ENCODE measurements at regions not wholly inside any gene's neighbourhood (a gene's known extent, or its start where the extent isn't known, plus 50 kb on each side); places are given as distances from the start of the nearest gene placed in this dataset.
"Not testable (repeated sequence)": the region's sequence is repeated elsewhere in the genome, so short reads cannot be mapped to it uniquely, and the experiment has no call there.

DNA sequence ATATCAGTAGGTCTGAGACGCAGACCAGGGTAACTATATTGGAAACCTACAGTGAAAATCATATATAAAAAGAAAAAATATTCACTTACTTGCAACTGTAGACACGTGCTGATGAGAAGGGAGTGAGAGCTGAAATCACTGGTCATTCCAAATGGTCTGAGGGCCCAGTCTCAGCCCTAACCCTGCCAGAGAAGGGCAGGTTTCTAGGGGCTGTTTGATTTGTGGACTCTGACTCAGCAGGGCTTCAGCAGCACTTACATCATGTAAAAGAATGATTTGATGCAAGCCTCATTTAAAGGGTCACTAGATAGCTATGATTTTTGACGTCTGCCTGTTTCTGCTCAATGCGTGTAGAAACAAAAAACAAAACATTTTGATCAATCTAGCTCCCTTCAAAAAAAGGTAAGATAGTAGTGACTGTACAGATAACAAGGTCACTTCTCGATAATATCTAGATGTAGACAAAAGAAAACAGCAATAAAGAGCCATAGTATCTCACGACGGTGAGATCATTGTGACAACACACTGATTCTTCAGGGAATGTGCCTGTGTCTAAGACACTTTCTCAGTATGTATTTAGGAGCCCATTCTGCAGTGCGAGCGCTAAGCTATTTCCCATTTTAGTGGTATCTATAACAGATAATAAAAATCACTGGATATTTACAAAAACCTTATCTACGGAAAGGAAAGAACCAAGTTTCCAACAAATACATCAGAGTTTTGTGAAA is 307.2 kb downstream of the HIVEP2 start:
- H3K27ac ChIP-seq: no peak overlapping the region
- TF ChIP-seq, protein P1, sequence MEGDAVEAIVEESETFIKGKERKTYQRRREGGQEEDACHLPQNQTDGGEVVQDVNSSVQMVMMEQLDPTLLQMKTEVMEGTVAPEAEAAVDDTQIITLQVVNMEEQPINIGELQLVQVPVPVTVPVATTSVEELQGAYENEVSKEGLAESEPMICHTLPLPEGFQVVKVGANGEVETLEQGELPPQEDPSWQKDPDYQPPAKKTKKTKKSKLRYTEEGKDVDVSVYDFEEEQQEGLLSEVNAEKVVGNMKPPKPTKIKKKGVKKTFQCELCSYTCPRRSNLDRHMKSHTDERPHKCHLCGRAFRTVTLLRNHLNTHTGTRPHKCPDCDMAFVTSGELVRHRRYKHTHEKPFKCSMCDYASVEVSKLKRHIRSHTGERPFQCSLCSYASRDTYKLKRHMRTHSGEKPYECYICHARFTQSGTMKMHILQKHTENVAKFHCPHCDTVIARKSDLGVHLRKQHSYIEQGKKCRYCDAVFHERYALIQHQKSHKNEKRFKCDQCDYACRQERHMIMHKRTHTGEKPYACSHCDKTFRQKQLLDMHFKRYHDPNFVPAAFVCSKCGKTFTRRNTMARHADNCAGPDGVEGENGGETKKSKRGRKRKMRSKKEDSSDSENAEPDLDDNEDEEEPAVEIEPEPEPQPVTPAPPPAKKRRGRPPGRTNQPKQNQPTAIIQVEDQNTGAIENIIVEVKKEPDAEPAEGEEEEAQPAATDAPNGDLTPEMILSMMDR (conservative IDR thresholded peaks at IDR 0.05): no peak

- no peak overlapping the region for H3K27ac ChIP-seq
- TF ChIP-seq, protein P1 (conservative IDR thresholded peaks at IDR 0.05): no peak
These were observed 302.3 kb downstream of the HIVEP2 start for GRCh38 chr6:142642651-142643050.

DNA sequence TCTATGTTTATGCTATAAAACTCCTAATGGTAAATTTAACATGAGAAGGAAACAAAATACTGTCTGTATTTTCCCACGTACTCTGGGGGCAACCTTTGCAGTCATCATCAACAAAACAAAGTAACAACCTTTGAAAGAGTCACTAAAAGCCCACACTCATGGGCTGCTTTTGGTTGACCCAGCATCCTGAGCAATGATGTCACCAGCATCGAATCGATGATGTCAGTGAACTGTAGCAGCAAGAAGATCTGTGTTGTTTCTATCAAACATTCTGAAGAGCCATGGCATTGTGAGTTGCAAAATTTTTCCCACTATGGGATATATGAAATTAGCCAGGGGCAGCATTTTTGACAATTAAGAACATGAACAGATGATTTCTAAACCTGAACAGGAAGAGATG is 300.1 kb downstream of the HIVEP2 start:
- TF ChIP-seq, protein P1 (conservative IDR thresholded peaks at IDR 0.05): no peak
- no peak overlapping the region for H3K27ac ChIP-seq

DNA sequence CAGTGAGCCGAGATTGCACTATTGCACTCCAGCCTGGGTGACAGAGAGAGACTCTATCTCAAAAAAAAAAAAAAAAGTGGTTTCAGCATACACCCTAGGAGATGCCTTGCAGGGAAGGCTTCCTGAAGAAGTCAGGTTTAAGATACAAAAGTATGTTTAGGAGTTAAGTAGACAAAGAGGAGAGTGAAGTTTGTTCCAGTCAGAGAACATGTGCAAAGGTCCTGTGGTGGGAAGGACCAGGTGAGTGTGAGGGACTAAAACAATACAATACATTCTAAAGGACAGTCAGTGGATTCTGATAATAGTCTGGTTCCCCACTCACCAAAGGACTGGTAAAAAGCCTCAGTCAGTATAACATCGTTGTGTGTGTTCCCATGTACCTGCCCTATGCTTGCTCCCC is 299.3 kb downstream of the HIVEP2 start:
- TF ChIP-seq, protein P1 (conservative IDR thresholded peaks at IDR 0.05): no peak
- no peak overlapping the region for H3K27ac ChIP-seq

GRCh38 chr6:142647449-142648035 is 297.4 kb downstream of the HIVEP2 start:
- peak overlapping the region; percentile 79 for H3K27ac ChIP-seq
- TF ChIP-seq, protein P1 (conservative IDR thresholded peaks at IDR 0.05): no peak

DNA sequence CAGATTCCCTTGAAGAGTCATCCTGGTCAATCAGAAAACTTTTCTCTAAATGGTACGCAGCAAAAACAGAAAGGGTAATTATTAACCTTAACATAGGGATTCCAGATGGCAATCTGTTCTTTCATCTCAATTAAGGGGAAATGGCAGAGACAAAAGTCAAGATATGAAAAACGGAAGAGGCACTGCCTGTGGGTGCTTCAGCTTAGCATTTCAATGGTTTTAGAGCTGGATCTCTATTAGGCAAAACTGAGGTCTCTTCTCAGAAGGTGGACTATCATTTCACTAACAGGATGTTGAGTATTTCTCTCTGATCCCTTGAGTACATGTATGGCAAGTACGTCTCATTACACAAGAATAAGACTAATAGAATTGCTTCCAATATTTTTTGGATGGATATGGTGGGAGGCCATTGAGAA is 296.9 kb downstream of the HIVEP2 start:
- peak overlapping the region; percentile 79 for H3K27ac ChIP-seq
- TF ChIP-seq, protein P1 (conservative IDR thresholded peaks at IDR 0.05): no peak

DNA sequence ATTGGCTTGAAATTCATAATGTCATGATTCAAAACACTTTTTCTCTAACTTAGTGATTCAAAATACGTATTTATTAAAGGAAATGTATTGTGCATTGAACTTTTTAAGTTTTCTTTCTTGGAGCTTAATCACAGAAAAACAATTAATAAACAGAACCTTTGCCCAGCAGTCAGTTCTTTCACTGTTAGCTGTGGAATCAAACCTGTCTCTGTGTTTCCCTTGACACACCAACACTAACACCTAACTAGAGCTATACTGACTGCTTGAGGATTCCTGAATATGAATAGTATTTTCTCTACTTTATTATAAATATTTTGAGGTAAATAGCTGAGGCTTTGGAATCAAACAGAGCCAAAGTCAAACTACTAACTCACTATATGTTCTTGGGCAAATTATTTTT is 296.4 kb downstream of the HIVEP2 start:
- peak overlapping the region; percentile 79 for H3K27ac ChIP-seq
- TF ChIP-seq, protein P1 (conservative IDR thresholded peaks at IDR 0.05): no peak

DNA sequence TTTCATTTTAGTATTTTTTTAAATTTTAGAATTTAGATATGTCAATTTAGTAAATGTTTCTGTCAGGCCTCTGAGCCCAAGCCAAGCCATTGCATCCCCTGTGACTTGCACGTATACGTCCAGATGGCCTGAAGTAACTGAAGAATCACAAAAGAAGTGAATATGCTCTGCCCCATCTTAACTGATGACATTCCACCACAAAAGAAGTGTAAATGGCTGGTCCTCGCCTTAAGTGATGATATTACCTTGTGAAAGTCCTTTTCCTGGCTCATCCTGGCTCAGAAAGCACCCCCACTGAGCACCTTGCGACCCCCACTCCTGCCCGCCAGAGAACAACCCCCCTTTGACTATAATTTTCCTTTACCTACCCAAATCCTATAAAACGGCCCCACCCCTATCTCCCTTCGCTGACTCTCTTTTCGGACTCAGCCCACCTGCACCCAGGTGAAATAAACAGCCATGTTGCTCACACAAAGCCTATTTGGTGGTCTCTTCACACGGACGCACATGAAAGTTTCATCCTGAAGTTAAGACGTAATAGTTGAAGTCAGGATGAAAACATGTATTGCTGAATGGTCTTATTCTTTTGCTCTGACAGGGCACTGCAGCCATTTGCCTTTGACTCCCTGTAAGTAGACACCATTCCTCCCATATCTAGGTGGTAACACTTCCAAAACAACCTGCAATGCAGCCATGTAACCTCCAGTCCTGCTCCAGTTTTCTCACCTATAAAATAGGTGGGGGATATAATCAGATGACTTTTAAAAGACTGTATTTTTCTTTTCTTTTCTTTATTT is 295.3 kb downstream of the HIVEP2 start:
- H3K27ac ChIP-seq: not testable (repeated sequence)
